GM12892 (cell line): ENCODE measurements at regions not wholly inside any gene's neighbourhood (a gene's known extent, or its start where the extent isn't known, plus 50 kb on each side); places are given as distances from the start of the nearest gene placed in this dataset.

ENCODE experiments used
- POLR2A ChIP-seq: IDR thresholded peaks from 2 replicates; pipeline ENCODE4 v1.6.1; 2011; ENCODE audit warnings: low read depth, low read length, control low read depth
- POLR2AphosphoS5 ChIP-seq: IDR thresholded peaks from 2 replicates; pipeline ENCODE4 v1.6.1; 2011; ENCODE audit warnings: low read depth, low read length, control low read depth
- TAF1 ChIP-seq: IDR thresholded peaks from 2 replicates; pipeline ENCODE4 v1.6.1; 2011; ENCODE audit warnings: low read depth, mild to moderate bottlenecking, control low read depth, low read length, borderline replicate concordance

DNA sequence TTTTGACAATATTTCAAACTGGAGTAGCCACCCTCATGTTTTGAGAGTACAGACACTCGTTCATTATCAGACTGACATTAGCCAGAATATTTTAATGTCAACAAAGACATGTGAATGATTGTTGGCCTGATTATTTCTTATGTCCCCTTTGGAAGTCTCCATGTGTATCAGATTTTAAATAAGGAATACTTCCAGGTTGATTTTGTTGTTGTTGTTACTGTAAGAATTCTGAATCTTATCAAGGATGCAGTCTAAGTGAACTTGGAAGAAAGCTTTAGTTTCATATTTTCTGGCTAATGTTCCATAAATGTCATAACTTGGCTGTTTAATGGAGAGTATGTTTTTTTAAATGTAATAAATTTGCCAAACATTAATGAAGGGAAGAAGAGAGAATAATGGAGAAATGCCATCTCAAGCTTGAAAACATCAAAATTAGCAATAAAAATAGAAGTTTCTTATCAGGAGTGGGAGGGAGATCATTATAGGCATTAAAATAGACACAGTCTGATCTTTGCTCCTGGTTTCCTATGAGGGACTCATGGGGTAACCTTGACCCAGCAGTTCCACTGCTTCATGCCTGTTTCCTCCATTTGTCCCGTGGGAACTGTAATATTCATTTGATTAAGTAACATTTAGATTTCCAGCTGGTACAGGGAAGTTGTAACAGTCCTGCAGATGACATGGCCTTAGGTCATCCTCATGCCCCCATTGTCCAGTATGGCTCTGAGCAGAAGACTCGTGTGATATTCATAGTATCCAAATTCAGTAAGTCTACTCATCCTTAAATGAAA lies 122.4 kb upstream of the KIAA1217 start:
- TF ChIP-seq POLR2A (no peak), POLR2AphosphoS5 (no peak), TAF1 (no peak)
